ENCODE measurements at regions not wholly inside any gene's neighbourhood (a gene's known extent, or its start where the extent isn't known, plus 50 kb on each side); places are given as distances from the start of the nearest gene placed in this dataset.

GRCh38 chr3:191802671-191803070 is 341.7 kb downstream of the PYDC2 start:
- no peak for TF ChIP-seq ZBTB33 (IDR thresholded peaks at IDR 0.05)
- TF ChIP-seq CTCF (IDR thresholded peaks at IDR 0.05; ENCODE audit: low read depth, low read length, missing input control): no peak
- TF ChIP-seq REST (IDR thresholded peaks at IDR 0.05): no peak
- TF ChIP-seq SP1 (IDR thresholded peaks at IDR 0.05): no peak
- no peak for TF ChIP-seq EGR1 (IDR thresholded peaks at IDR 0.05; ENCODE audit: low read depth in 2 of 2)
- TF ChIP-seq RAD21 (IDR thresholded peaks at IDR 0.05): no peak

Data from liver (tissue), 3 donors.